ENCODE measurements at regions not wholly inside any gene's neighbourhood (a gene's known extent, or its start where the extent isn't known, plus 50 kb on each side); places are given as distances from the start of the nearest gene placed in this dataset.

- no peak for DNase-seq (ENCODE audit: low spot score in 2 of 2)
- Histone ChIP-seq H3K27me3 (no peaks in the 10 kb centered on the region), H3K4me1 (peaks cover 2 to 26% of the 10 kb centered on the region in 2 donors), H3K4me3 (no peak overlapping the region), H3K36me3 (no peaks in the 10 kb centered on the region), H3K9me3 (no peaks in the 10 kb centered on the region), H3K27ac (no peak overlapping the region)
- intact Hi-C loops (cut with DNase I): no loop called here
- TF ChIP-seq, protein P1, sequence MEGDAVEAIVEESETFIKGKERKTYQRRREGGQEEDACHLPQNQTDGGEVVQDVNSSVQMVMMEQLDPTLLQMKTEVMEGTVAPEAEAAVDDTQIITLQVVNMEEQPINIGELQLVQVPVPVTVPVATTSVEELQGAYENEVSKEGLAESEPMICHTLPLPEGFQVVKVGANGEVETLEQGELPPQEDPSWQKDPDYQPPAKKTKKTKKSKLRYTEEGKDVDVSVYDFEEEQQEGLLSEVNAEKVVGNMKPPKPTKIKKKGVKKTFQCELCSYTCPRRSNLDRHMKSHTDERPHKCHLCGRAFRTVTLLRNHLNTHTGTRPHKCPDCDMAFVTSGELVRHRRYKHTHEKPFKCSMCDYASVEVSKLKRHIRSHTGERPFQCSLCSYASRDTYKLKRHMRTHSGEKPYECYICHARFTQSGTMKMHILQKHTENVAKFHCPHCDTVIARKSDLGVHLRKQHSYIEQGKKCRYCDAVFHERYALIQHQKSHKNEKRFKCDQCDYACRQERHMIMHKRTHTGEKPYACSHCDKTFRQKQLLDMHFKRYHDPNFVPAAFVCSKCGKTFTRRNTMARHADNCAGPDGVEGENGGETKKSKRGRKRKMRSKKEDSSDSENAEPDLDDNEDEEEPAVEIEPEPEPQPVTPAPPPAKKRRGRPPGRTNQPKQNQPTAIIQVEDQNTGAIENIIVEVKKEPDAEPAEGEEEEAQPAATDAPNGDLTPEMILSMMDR (IDR thresholded peaks at IDR 0.05): no peak
These were observed 74.6 kb downstream of the UTRN start for GRCh38 chr6:144359783-144360182.

GRCh38 chr6:144360401-144360800, 75.3 kb downstream of the UTRN start:
- Histone ChIP-seq H3K4me3 (no peak overlapping the region), H3K27me3 (no peaks in the 10 kb centered on the region), H3K27ac (no peak overlapping the region), H3K4me1 (peaks cover 4 to 26% of the 10 kb centered on the region in 2 donors), H3K36me3 (no peaks in the 10 kb centered on the region), H3K9me3 (no peaks in the 10 kb centered on the region)
- TF ChIP-seq, protein P1 (IDR thresholded peaks at IDR 0.05): no peak
- no peak for DNase-seq (ENCODE audit: low spot score in 2 of 2)
- intact Hi-C loops (cut with DNase I): no loop called here

- H3K9me3 ChIP-seq: no peaks in the 10 kb centered on the region
- no peak for DNase-seq (ENCODE audit: low spot score in 2 of 2)
- TF ChIP-seq, protein P1 (IDR thresholded peaks at IDR 0.05): no peak
These were observed 75.9 kb downstream of the UTRN start for GRCh38 chr6:144361016-144361415.

GRCh38 chr6:144362042-144363018, 77.2 kb downstream of the UTRN start:
- Histone ChIP-seq H3K4me1 (peaks cover 4 to 26% of the 10 kb centered on the region in 2 donors), H3K4me3 (no peak overlapping the region), H3K27me3 (no peaks in the 10 kb centered on the region), H3K9me3 (no peaks in the 10 kb centered on the region), H3K36me3 (no peaks in the 10 kb centered on the region), H3K27ac (peak overlapping the region; percentile 22 to 55)
- TF ChIP-seq, protein P1 (IDR thresholded peaks at IDR 0.05): no peak
- intact Hi-C loops (cut with DNase I): no loop called here
- no peak for DNase-seq (ENCODE audit: low spot score in 2 of 2)

More at GRCh38 chr6:144361016-144361415, 75.9 kb downstream of the UTRN start:
- Histone ChIP-seq H3K36me3 (no peaks in the 10 kb centered on the region), H3K4me1 (peaks cover 4 to 26% of the 10 kb centered on the region in 2 donors), H3K27me3 (no peaks in the 10 kb centered on the region), H3K27ac (peak overlapping the region in 1 of 2 donors; percentile 55), H3K4me3 (no peak overlapping the region)
- intact Hi-C loops (cut with DNase I): no loop called here

- intact Hi-C loops (cut with DNase I): no loop called here
- Histone ChIP-seq H3K27ac (peak overlapping the region in 1 of 2 donors; percentile 36), H3K27me3 (no peaks in the 10 kb centered on the region), H3K36me3 (no peaks in the 10 kb centered on the region), H3K4me1 (peaks cover 4 to 21% of the 10 kb centered on the region in 2 donors), H3K9me3 (no peaks in the 10 kb centered on the region), H3K4me3 (no peak overlapping the region)
- DNase-seq (ENCODE audit: low spot score in 2 of 2): no peak
- TF ChIP-seq, protein P1 (IDR thresholded peaks at IDR 0.05): no peak
These were observed 79.1 kb downstream of the UTRN start for GRCh38 chr6:144364208-144364720.

Measured in ascending aorta (tissue), 2 donors.